Left lung (tissue), 4 donors: ENCODE measurements at regions not wholly inside any gene's neighbourhood (a gene's known extent, or its start where the extent isn't known, plus 50 kb on each side); places are given as distances from the start of the nearest gene placed in this dataset.

Source experiments
- ATAC-seq: fragments of 200-7000 bp; cut with Tn5 transposase; one replicate; pipeline ENCODE4 v1.9.1; 2020; ENCODE audit warnings: moderate library complexity
- DNase-seq, 4 donors: peaks; one replicate each; pipeline ENCODE4 v3.0.0-alpha.2; 2013 to 2020
- H3K27ac ChIP-seq, 2 donors: fragments of 200-600 bp; sonication (generic) in 1 of 2; one replicate each; pipeline versions ENCODE4 v1.5.0 to v1.8.0; 2020 to 2021
- H3K27me3 ChIP-seq, 2 donors: fragments of 200-600 bp; sonication (generic) in 1 of 2; one replicate each; pipeline versions ENCODE4 v1.5.0 to v1.8.0; 2020 to 2021
- H3K36me3 ChIP-seq, 2 donors: fragments of 200-600 bp; sonication (generic) in 1 of 2; one replicate each; pipeline versions ENCODE4 v1.5.0 to v1.8.0; 2020 to 2021
- H3K4me1 ChIP-seq, 2 donors: fragments of 200-600 bp; one replicate each; pipeline ENCODE4 v1.8.0; 2021
- H3K4me3 ChIP-seq, 2 donors: fragments of 200-600 bp; sonication (generic) in 1 of 2; one replicate each; pipeline versions ENCODE4 v1.5.0 to v1.8.0; 2020 to 2021; ENCODE audit warnings: mild to moderate bottlenecking in 1 of 2
- H3K9me3 ChIP-seq, 2 donors: fragments of 200-600 bp; sonication (generic) in 1 of 2; one replicate each; pipeline versions ENCODE4 v1.5.0 to v1.8.0; 2020 to 2021
- CTCF ChIP-seq, 2 donors: fragments of 200-600 bp; sonication (generic) in 1 of 2; IDR thresholded peaks; one replicate each; pipeline versions ENCODE4 v1.5.0 to v1.8.0; 2021; ENCODE audit warnings: antibody characterized with exemption in 2 of 2
- intact Hi-C, 2 donors: fragments of 100-400 bp; cut with DNase I; formaldehyde crosslinking; loops; one replicate each; pipeline versions ENCODE4 v1.11.2 to v1.14.2; 2022
- donor health status: DM: no; HTN: yes; CAD: no.
- donor health status: DM: no; HTN: no; CAD: no.

GRCh38 chr16:8286348-8286747 lies 304.0 kb downstream of the TMEM114 start:
- H3K36me3 ChIP-seq, result no peaks in the 10 kb centered on the region
- ATAC-seq (no peak), DNase-seq (no peak)
- no peaks in the 10 kb centered on the region for H3K9me3 ChIP-seq
- H3K27ac ChIP-seq, result no peak overlapping the region
- H3K27me3 ChIP-seq, result no peaks in the 10 kb centered on the region
- intact Hi-C loops, result no loop called here
- no peaks in the 10 kb centered on the region for H3K4me1 ChIP-seq
- no peak for TF ChIP-seq CTCF (IDR thresholded peaks at IDR 0.05)
- no peak overlapping the region for H3K4me3 ChIP-seq

- H3K4me3 ChIP-seq, result no peak overlapping the region
- H3K36me3 ChIP-seq, result no peaks in the 10 kb centered on the region
- no peak for TF ChIP-seq CTCF (IDR thresholded peaks at IDR 0.05)
- no peak for DNase-seq
- ATAC-seq, result no peak
- H3K9me3 ChIP-seq, result no peaks in the 10 kb centered on the region
- no peaks in the 10 kb centered on the region for H3K27me3 ChIP-seq
- intact Hi-C loops, result no loop called here
- H3K4me1 ChIP-seq, result no peaks in the 10 kb centered on the region
- H3K27ac ChIP-seq, result no peak overlapping the region
Measured at GRCh38 chr16:8283195-8283594, 307.1 kb downstream of the TMEM114 start.

GRCh38 chr16:8278031-8278580 lies 312.2 kb downstream of the TMEM114 start:
- no peaks in the 10 kb centered on the region for H3K4me1 ChIP-seq
- ATAC-seq (no peak), DNase-seq (no peak)
- no peak overlapping the region for H3K27ac ChIP-seq
- TF ChIP-seq CTCF (IDR thresholded peaks at IDR 0.05), result no peak
- H3K4me3 ChIP-seq, result no peak overlapping the region
- intact Hi-C loops, result no loop called here
- H3K27me3 ChIP-seq, result no peaks in the 10 kb centered on the region
- H3K36me3 ChIP-seq, result no peaks in the 10 kb centered on the region
- H3K9me3 ChIP-seq, result no peaks in the 10 kb centered on the region

GRCh38 chr16:8271344-8271743 lies 319.0 kb downstream of the TMEM114 start:
- TF ChIP-seq CTCF (IDR thresholded peaks at IDR 0.05), result no peak
- Histone ChIP-seq H3K36me3 (no peaks in the 10 kb centered on the region), H3K27ac (no peak overlapping the region), H3K4me3 (no peak overlapping the region), H3K9me3 (no peaks in the 10 kb centered on the region), H3K27me3 (no peaks in the 10 kb centered on the region), H3K4me1 (no peaks in the 10 kb centered on the region)
- intact Hi-C loops, result no loop called here
- ATAC-seq (no peak), DNase-seq (no peak)

GRCh38 chr16:8262299-8262698 lies 328.0 kb downstream of the TMEM114 start:
- Histone ChIP-seq H3K9me3 (no peaks in the 10 kb centered on the region), H3K36me3 (no peaks in the 10 kb centered on the region), H3K4me1 (no peaks in the 10 kb centered on the region), H3K27ac (no peak overlapping the region), H3K4me3 (no peak overlapping the region), H3K27me3 (no peaks in the 10 kb centered on the region)
- TF ChIP-seq CTCF (IDR thresholded peaks at IDR 0.05), result no peak
- DNase-seq (no peak), ATAC-seq (no peak)
- intact Hi-C loops, result no loop called here
